HEK293T (cell line): ENCODE measurements at regions not wholly inside any gene's neighbourhood (a gene's known extent, or its start where the extent isn't known, plus 50 kb on each side); places are given as distances from the start of the nearest gene placed in this dataset.

Source experiments
- CTCF ChIA-PET: fragments of 350-600 bp; formaldehyde crosslinking; extraction: SDS; loops from one replicate; lab custom pipeline; 2021; ENCODE audit warnings: antibody characterized with exemption, inconsistent platforms; lab: Yijun Ruan, JAX
- POLR2A ChIA-PET: fragments of 350-600 bp; formaldehyde crosslinking; extraction: SDS; loops from one replicate; lab custom pipeline; 2020; ENCODE audit warnings: antibody characterized with exemption, inconsistent platforms; lab: Yijun Ruan, JAX
- DNase-seq: peaks from one replicate; pipeline ENCODE4 v3.0.0; 2012; ENCODE audit warnings: mixed read lengths; ENCODE audit errors: extremely low spot score
- ARNT ChIP-seq: fragments of 450-650 bp; IDR thresholded peaks from 2 replicates; pipeline ENCODE4 v1.6.1; 2017; ENCODE audit warnings: mild to moderate bottlenecking
- BHLHE40 ChIP-seq: fragments of 450-650 bp; IDR thresholded peaks from 2 replicates; pipeline ENCODE4 v1.6.1; 2016; ENCODE audit warnings: mild to moderate bottlenecking, moderate library complexity, borderline replicate concordance
- CTBP1 ChIP-seq: fragments of 450-650 bp; IDR thresholded peaks from 2 replicates; pipeline ENCODE4 v1.6.1; 2016; ENCODE audit warnings: borderline replicate concordance
- ELF4 ChIP-seq: fragments of 450-650 bp; IDR thresholded peaks from 2 replicates; pipeline ENCODE4 v1.6.1; 2017; ENCODE audit warnings: antibody characterized with exemption
- FOXA1 ChIP-seq: fragments of 450-650 bp; IDR thresholded peaks from 2 replicates; pipeline ENCODE4 v1.6.1; 2016; ENCODE audit warnings: mild to moderate bottlenecking
- FOXK2 ChIP-seq: fragments of 450-650 bp; IDR thresholded peaks from 2 replicates; pipeline ENCODE4 v1.6.1; 2016; ENCODE audit warnings: mild to moderate bottlenecking
- FOXM1 ChIP-seq: fragments of 450-650 bp; IDR thresholded peaks from 2 replicates; pipeline ENCODE4 v1.6.1; 2017; ENCODE audit warnings: mild to moderate bottlenecking, borderline replicate concordance
- HDGF ChIP-seq: fragments of 450-650 bp; IDR thresholded peaks from 2 replicates; pipeline ENCODE4 v1.6.1; 2017; ENCODE audit warnings: antibody characterized with exemption, borderline replicate concordance
- L3MBTL2 ChIP-seq: fragments of 450-650 bp; conservative IDR thresholded peaks from 2 replicates; pipeline ENCODE4 v1.6.1; 2016; ENCODE audit warnings: mild to moderate bottlenecking
- LEF1 ChIP-seq: fragments of 450-650 bp; IDR thresholded peaks from 2 replicates; pipeline ENCODE4 v1.6.1; 2017; ENCODE audit warnings: mild to moderate bottlenecking, borderline replicate concordance
- NFRKB ChIP-seq: fragments of 450-650 bp; IDR thresholded peaks from 2 replicates; pipeline ENCODE4 v1.6.1; 2016; ENCODE audit warnings: mild to moderate bottlenecking, moderate library complexity
- PKNOX1 ChIP-seq: fragments of 450-650 bp; IDR thresholded peaks from 2 replicates; pipeline ENCODE4 v1.6.1; 2016
- SP1 ChIP-seq: fragments of 450-650 bp; IDR thresholded peaks from 2 replicates; pipeline ENCODE4 v1.6.1; 2017
- SUZ12 ChIP-seq: fragments of 450-650 bp; IDR thresholded peaks from 2 replicates; pipeline ENCODE4 v1.6.1; 2016; ENCODE audit warnings: mild to moderate bottlenecking
- TARDBP ChIP-seq: fragments of 450-650 bp; IDR thresholded peaks from 2 replicates; pipeline ENCODE4 v1.6.1; 2016
- ZNF384 ChIP-seq: fragments of 450-650 bp; IDR thresholded peaks from 2 replicates; pipeline ENCODE4 v1.6.1; 2016

DNA sequence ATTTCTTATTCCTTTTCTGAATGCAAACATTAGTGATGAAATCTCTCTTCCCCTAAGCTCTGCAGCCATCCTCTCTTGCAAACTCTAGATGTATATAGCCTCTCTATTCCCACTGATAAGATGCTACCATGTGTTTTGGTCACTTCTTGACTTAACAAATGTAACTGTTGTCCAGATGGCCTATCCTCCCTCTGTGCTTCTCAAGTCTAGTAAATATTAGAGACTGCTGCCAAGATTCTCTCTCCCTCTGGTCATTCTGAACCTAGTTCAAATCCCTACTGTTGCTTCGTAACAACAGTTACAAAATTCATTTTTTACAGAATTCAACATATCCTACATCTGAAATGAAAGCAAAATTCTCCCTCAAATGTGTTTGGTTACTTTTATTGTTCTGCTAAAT is 156.6 kb downstream of the TXNL1 start:
- no peak for TF ChIP-seq BHLHE40
- no peak for TF ChIP-seq CTBP1
- no peak for TF ChIP-seq SUZ12
- no peak for TF ChIP-seq FOXK2
- ChIA-PET POLR2A (no interaction called here), CTCF (no interaction called here)
- no peak for DNase-seq

- CTCF ChIA-PET: no interaction called here
- no peak for DNase-seq
- no peak for TF ChIP-seq LEF1
- TF ChIP-seq FOXK2: no peak
- POLR2A ChIA-PET: no interaction called here
Observed at GRCh38 chr18:56479841-56480240, 158.6 kb downstream of the TXNL1 start.

DNA sequence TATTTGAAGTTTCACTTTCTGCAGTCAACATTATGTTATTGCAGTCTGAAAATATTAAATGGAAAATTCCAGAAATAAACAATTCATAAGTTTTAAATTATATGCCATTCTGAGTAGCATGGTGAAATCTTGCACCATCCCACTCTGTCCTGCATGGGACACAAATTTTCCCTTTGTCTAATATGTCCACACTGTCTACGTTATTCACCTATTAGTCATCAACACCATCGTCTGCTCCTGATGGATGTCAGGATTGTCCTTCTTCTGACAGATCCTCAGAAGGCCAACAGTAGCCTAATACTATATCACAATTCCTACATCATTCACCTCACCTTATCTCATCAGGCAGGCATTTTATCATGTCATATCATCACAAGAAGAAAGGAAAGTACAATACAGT is 163.1 kb downstream of the TXNL1 start:
- POLR2A ChIA-PET: no interaction called here
- CTCF ChIA-PET: no interaction called here
- TF ChIP-seq FOXK2: no peak
- TF ChIP-seq PKNOX1: no peak
- no peak for TF ChIP-seq FOXM1
- no peak for TF ChIP-seq BHLHE40
- TF ChIP-seq SP1: no peak
- TF ChIP-seq FOXA1: no peak
- no peak for TF ChIP-seq CTBP1
- no peak for TF ChIP-seq L3MBTL2
- no peak for TF ChIP-seq SUZ12
- no peak for TF ChIP-seq LEF1
- TF ChIP-seq ELF4: no peak
- no peak for TF ChIP-seq HDGF
- TF ChIP-seq ZNF384: no peak
- TF ChIP-seq NFRKB: no peak
- TF ChIP-seq TARDBP: no peak
- TF ChIP-seq ARNT: no peak
- DNase-seq: no peak

DNA sequence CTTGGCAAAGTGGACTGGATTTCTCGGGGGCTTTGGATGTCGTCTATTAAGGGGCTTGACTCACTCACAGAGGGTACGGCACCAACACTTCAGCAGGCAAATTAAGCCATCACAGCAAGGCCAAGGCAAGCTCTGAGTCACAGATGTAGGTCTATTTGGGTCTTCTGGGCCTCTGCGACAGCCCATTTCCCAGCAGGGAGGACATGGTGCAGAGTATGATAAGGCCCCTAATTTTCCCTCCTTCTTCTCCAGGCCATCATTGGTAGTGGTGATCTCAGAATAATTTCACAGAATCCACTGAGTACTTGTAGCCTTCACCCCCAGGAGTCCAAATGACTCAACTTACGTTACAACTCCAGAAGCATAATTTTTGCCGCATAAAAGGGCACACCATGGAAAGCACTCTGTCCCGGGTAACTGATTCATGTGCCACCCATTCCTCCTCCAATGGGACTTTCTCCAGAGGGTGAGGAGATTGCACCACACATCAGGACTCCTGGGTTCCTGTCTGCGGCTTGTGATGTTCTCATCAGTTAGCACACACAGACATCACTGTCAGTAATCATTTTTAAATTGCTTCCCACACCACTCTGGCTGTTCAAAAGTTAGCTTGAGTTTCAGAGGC is 164.9 kb downstream of the TXNL1 start:
- TF ChIP-seq SUZ12 (no peak), NFRKB (no peak), SP1 (no peak), HDGF (no peak), L3MBTL2 (no peak), LEF1 (no peak), CTBP1 (no peak), PKNOX1 (no peak), ELF4 (no peak), FOXA1 (no peak), FOXM1 (no peak), TARDBP (no peak), BHLHE40 (no peak), ZNF384 (no peak), FOXK2 (no peak)
- CTCF ChIA-PET: no interaction called here
- POLR2A ChIA-PET: no interaction called here
- no peak for DNase-seq

- CTCF ChIA-PET: no interaction called here
- DNase-seq: no peak
- POLR2A ChIA-PET: no interaction called here
- TF ChIP-seq CTBP1 (no peak), FOXK2 (no peak), PKNOX1 (no peak)
Observed at GRCh38 chr18:56470406-56471351, 167.7 kb downstream of the TXNL1 start.

GRCh38 chr18:56469582-56469981 is 168.8 kb downstream of the TXNL1 start:
- ChIA-PET POLR2A (no interaction called here), CTCF (no interaction called here)
- no peak for DNase-seq
- no peak for TF ChIP-seq FOXA1
- no peak for TF ChIP-seq ELF4
- TF ChIP-seq FOXK2: no peak

DNA sequence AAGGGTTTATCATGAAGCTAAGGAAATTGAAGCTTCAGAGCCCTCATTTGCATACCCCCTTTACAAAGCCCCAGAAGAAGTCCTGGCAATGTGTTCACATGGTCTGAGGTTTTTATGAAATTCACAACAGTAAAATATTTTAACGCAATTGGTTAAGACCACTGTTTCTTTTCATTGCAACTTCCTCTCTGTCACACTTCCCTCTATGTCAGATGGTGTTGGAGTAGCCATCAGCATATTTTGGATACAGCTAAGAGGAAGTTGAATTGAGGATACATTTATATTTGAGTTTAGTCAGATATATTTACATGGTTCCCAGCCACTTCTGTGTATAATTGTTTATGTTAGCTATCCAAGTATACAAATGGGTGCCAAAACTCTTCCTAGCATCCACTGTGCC is 170.0 kb downstream of the TXNL1 start:
- DNase-seq: no peak
- POLR2A ChIA-PET: no interaction called here
- CTCF ChIA-PET: no interaction called here
- TF ChIP-seq PKNOX1 (no peak), ZNF384 (no peak), HDGF (no peak), ARNT (no peak), SP1 (no peak)
